Mesenchymal stem cell (in vitro differentiated cells and primary cell): ENCODE measurements at regions not wholly inside any gene's neighbourhood (a gene's known extent, or its start where the extent isn't known, plus 50 kb on each side); places are given as distances from the start of the nearest gene placed in this dataset.

Source experiments
- DNase-seq: peaks from one replicate; pipeline ENCODE4 v3.0.0-alpha.2; 2013
- H2AFZ ChIP-seq: one replicate; pipeline ENCODE4 v1.6.1; 2013; ENCODE audit warnings: low read depth, mild to moderate bottlenecking, control low read depth, inconsistent platforms, low read length, moderate library complexity
- H2AK5ac ChIP-seq: 2 replicates; pipeline ENCODE4 v1.6.1; 2013; ENCODE audit warnings: low read length, moderate library complexity, mild to moderate bottlenecking, inconsistent platforms; ENCODE audit not compliant: severe bottlenecking
- H2BK120ac ChIP-seq: one replicate; pipeline ENCODE4 v1.6.1; 2013; ENCODE audit warnings: low read depth, mild to moderate bottlenecking, inconsistent platforms, low read length, moderate library complexity
- H2BK12ac ChIP-seq, 2 experiments: one replicate each; pipeline ENCODE4 v1.6.1; 2013; ENCODE audit warnings: inconsistent platforms in 2 of 2, low read length in 2 of 2, mild to moderate bottlenecking in 2 of 2, moderate library complexity in 2 of 2, control low read depth in 1 of 2
- H2BK15ac ChIP-seq: one replicate; pipeline ENCODE4 v1.6.1; 2013; ENCODE audit warnings: mild to moderate bottlenecking, low read depth, inconsistent platforms; ENCODE audit not compliant: poor library complexity, severe bottlenecking
- H2BK5ac ChIP-seq: 2 replicates; pipeline ENCODE4 v1.6.1; 2013; ENCODE audit warnings: low read depth, mild to moderate bottlenecking, low read length, control low read depth, inconsistent platforms; ENCODE audit not compliant: poor library complexity, severe bottlenecking
- H3K14ac ChIP-seq, 2 experiments: one replicate each; pipeline ENCODE4 v1.6.1; 2013; ENCODE audit warnings: inconsistent platforms in 2 of 2, low read length in 2 of 2, control low read depth in 1 of 2, mild to moderate bottlenecking in 1 of 2, moderate library complexity in 1 of 2
- H3K18ac ChIP-seq, 2 experiments: one replicate each; pipeline ENCODE4 v1.6.1; 2013; ENCODE audit warnings: inconsistent platforms in 2 of 2, low read length in 2 of 2, control low read depth in 1 of 2, low read depth in 1 of 2, mild to moderate bottlenecking in 1 of 2
- H3K23ac ChIP-seq, 2 experiments: one replicate each; pipeline ENCODE4 v1.6.1; 2013; ENCODE audit warnings: inconsistent platforms in 2 of 2, low read length in 2 of 2, mild to moderate bottlenecking in 2 of 2, moderate library complexity in 2 of 2, control low read depth in 1 of 2
- H3K27ac ChIP-seq: 2 replicates; pipeline ENCODE4 v1.5.1; 2013; ENCODE audit warnings: mild to moderate bottlenecking, moderate library complexity, low read length, control low read depth, inconsistent platforms; ENCODE audit not compliant: poor library complexity, severe bottlenecking
- H3K27me3 ChIP-seq, 2 experiments: 2 replicates each; pipeline versions ENCODE4 v1.6.1 to v1.7.0; 2013; ENCODE audit warnings: low read length in 2 of 2, mild to moderate bottlenecking in 2 of 2, moderate library complexity in 2 of 2, control low read depth in 1 of 2, inconsistent platforms in 1 of 2; ENCODE audit not compliant: control insufficient read depth in 1 of 2, insufficient read depth in 1 of 2
- H3K36me3 ChIP-seq, 2 experiments: 2 replicates each; pipeline versions ENCODE4 v1.6.1 to v1.7.0; 2013; ENCODE audit warnings: low read length in 2 of 2, control low read depth in 1 of 2, inconsistent platforms in 1 of 2, low read depth in 1 of 2, mild to moderate bottlenecking in 1 of 2; ENCODE audit not compliant: insufficient read depth in 2 of 2, control insufficient read depth in 1 of 2
- H3K4ac ChIP-seq, 2 experiments: one replicate each; pipeline ENCODE4 v1.6.1; 2013; ENCODE audit warnings: inconsistent platforms in 2 of 2, low read length in 2 of 2, mild to moderate bottlenecking in 2 of 2, moderate library complexity in 2 of 2, control low read depth in 1 of 2, low read depth in 1 of 2
- H3K4me1 ChIP-seq: 2 replicates; pipeline ENCODE4 v1.6.1; 2013; ENCODE audit warnings: low read depth, low read length, control low read depth; ENCODE audit not compliant: control insufficient read depth, insufficient read depth
- H3K4me2 ChIP-seq: 2 replicates; pipeline ENCODE4 v1.6.1; 2013; ENCODE audit warnings: low read length, mild to moderate bottlenecking, inconsistent platforms; ENCODE audit not compliant: poor library complexity, severe bottlenecking
- H3K4me3 ChIP-seq, 2 experiments: 2 replicates each; pipeline versions ENCODE4 v1.5.1 to v1.7.0; 2013; ENCODE audit warnings: low read length in 2 of 2, mild to moderate bottlenecking in 2 of 2, control low read depth in 1 of 2, low read depth in 1 of 2; ENCODE audit not compliant: insufficient read depth in 1 of 2
- H3K79me1 ChIP-seq: replicated peaks from 2 replicates; pipeline ENCODE4 v1.6.1; 2013; ENCODE audit warnings: mild to moderate bottlenecking, control low read depth, low read length, inconsistent platforms; ENCODE audit not compliant: poor library complexity, severe bottlenecking
- H3K9ac ChIP-seq: 2 replicates; pipeline ENCODE4 v1.7.0; 2013; ENCODE audit warnings: mild to moderate bottlenecking, low read length, moderate library complexity
- H3K9me3 ChIP-seq: 2 replicates; pipeline ENCODE4 v1.7.0; 2013; ENCODE audit warnings: mild to moderate bottlenecking, low read length; ENCODE audit not compliant: control insufficient read depth
- H4K8ac ChIP-seq: one replicate; pipeline ENCODE4 v1.6.1; 2013; ENCODE audit warnings: inconsistent platforms, mild to moderate bottlenecking, low read length, moderate library complexity
- H4K91ac ChIP-seq: one replicate; pipeline ENCODE4 v1.6.1; 2013; ENCODE audit warnings: mild to moderate bottlenecking, low read length, inconsistent platforms
- WGBS: methylation state at CpG from one replicate; pipeline ENCODE4 v1.1.7; 2013; ENCODE audit warnings: mixed read lengths; 5-methylcytosine and 5-hydroxymethylcytosine counted together

DNA sequence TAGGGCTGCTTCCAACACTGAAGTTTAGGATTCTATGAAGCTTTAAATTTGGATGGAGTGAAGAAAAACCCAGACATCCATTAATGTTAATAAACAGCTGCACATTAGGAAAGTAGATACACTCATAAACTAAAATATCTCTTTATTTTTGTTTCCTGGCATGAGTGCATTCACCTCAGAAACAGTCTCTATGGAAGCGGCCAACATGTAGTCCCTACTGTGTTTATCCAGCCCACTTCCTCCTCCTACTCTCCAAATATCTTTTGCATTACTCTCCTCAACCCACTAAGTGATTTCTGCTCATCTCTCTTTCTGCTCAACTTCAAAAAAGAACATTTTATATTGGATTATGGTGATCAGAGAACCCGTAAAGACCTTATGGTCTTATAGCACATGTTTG is 180.3 kb upstream of the MXRA5 start:
- Histone ChIP-seq H3K23ac (no peak overlapping the region), H3K27me3 (no peaks in the 10 kb centered on the region), H2AK5ac (no peak overlapping the region), H3K36me3 (no peaks in the 10 kb centered on the region), H3K4me3 (no peak overlapping the region), H2AFZ (no peak overlapping the region), H2BK15ac (no peak overlapping the region), H3K4me1 (no peaks in the 10 kb centered on the region), H3K4me2 (no peak overlapping the region), H3K9ac (peak overlapping the region; percentile 79), H3K27ac (no peak overlapping the region), H3K14ac (no peak overlapping the region), H3K9me3 (no peaks in the 10 kb centered on the region), H2BK12ac (no peak overlapping the region), H2BK120ac (no peak overlapping the region), H3K4ac (no peak overlapping the region), H3K79me1 (no peaks in the 10 kb centered on the region), H2BK5ac (no peak overlapping the region), H3K18ac (no peak overlapping the region), H4K8ac (no peak overlapping the region), H4K91ac (no peak overlapping the region)
- no peak for DNase-seq
- WGBS, result 86% methylated on average over 1 of the region's 2 CpGs

DNA sequence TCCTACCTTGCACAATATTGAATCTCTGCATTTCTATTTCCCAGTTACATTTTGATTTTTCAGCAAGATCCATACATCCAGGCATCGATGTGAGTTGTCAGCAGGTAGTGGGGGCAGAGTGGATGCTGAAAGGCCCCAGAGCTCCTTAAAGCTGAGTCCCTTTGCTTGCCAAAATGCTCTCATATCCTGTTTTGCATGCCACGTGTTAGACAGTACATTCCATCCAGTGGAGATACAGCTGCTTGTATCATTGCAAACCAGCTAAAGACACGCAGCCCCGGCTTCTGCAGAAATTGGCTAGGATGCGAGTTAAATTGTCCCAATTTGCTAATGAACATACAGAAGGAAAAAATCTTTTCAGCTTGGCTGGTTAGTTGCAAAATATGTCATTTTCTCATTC is 179.6 kb upstream of the MXRA5 start:
- H2BK120ac ChIP-seq, result no peak overlapping the region
- H3K4me1 ChIP-seq, result no peaks in the 10 kb centered on the region
- no peaks in the 10 kb centered on the region for H3K9me3 ChIP-seq
- no peak overlapping the region for H4K91ac ChIP-seq
- H2AK5ac ChIP-seq, result no peak overlapping the region
- no peak overlapping the region for H2BK12ac ChIP-seq
- no peak overlapping the region for H3K4me3 ChIP-seq
- no peak overlapping the region for H2BK15ac ChIP-seq
- no peak overlapping the region for H3K23ac ChIP-seq
- no peak overlapping the region for H3K27ac ChIP-seq
- 75% methylated on average over 3 of the region's 5 CpGs for WGBS
- no peak overlapping the region for H3K14ac ChIP-seq
- no peak overlapping the region for H3K4me2 ChIP-seq
- H2AFZ ChIP-seq, result no peak overlapping the region
- peak overlapping the region; percentile 79 for H3K9ac ChIP-seq
- no peak for DNase-seq
- H3K79me1 ChIP-seq, result no peaks in the 10 kb centered on the region
- H3K27me3 ChIP-seq, result no peaks in the 10 kb centered on the region
- H2BK5ac ChIP-seq, result no peak overlapping the region
- no peaks in the 10 kb centered on the region for H3K36me3 ChIP-seq
- no peak overlapping the region for H3K4ac ChIP-seq
- no peak overlapping the region for H3K18ac ChIP-seq
- no peak overlapping the region for H4K8ac ChIP-seq

DNA sequence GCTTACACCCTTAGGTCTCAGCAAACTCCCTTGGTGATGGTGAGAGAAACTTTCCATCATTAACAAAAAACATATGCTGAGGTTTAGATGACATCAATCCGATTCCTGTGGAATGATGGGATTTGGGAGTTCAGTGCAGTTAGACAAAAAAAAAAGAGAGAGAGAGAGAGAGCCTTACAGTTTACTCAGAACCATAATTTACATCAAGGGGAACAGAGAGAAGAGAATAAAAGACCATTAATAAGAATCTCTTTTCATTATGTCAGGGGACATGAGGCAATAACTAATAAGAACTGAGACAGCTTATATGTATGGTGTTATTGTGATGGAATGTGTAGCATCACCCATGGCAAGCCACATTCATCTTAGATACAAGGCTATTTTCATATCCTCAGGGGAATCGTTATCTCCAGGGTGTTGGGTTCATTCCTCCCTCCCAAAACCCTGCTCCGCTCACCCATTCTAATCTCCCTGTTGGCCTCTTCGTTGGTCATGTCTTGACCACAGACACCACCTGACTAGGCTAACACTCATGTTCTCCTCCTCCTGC is 175.7 kb upstream of the MXRA5 start:
- Histone ChIP-seq H3K18ac (no peak overlapping the region), H2AFZ (no peak overlapping the region), H3K27me3 (no peaks in the 10 kb centered on the region), H4K91ac (no peak overlapping the region), H3K4me1 (peaks cover 1% of the 10 kb centered on the region), H2BK120ac (no peak overlapping the region), H3K14ac (no peak overlapping the region), H3K9me3 (no peaks in the 10 kb centered on the region), H3K27ac (no peak overlapping the region), H3K9ac (peak overlapping the region; percentile 80), H2BK12ac (no peak overlapping the region), H3K36me3 (no peaks in the 10 kb centered on the region), H3K23ac (no peak overlapping the region), H3K4me2 (no peak overlapping the region), H4K8ac (no peak overlapping the region), H3K4ac (no peak overlapping the region), H3K79me1 (no peaks in the 10 kb centered on the region), H2BK15ac (no peak overlapping the region), H3K4me3 (no peak overlapping the region), H2BK5ac (no peak overlapping the region), H2AK5ac (no peak overlapping the region)
- 83% methylated on average over 3 of the region's 4 CpGs for WGBS
- peak; percentile 20 for DNase-seq

DNA sequence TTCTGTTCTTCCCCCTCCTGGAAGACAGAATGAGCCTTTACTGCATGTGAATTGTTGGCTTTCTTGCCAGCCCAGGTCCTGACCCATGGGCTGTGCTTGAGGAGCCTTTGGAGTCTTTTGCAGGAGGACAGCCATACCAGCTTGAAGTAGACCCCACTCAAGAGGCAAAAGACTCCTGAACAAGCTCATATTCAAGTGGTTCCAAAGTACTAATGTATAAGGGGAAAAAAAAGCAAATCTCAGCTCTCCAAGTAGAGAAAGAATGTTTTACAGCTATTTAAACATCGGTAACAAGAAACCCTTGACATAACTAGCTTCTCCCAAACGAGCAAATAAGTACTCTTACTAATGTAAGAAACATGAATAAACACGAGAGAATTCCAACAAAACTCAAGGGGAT is 174.9 kb upstream of the MXRA5 start:
- Histone ChIP-seq H3K27ac (no peak overlapping the region), H3K4me2 (no peak overlapping the region), H3K23ac (no peak overlapping the region), H3K36me3 (no peaks in the 10 kb centered on the region), H2BK120ac (no peak overlapping the region), H3K9ac (peak overlapping the region; percentile 80), H2BK5ac (no peak overlapping the region), H3K4me1 (peaks cover 1% of the 10 kb centered on the region), H2BK15ac (no peak overlapping the region), H4K91ac (no peak overlapping the region), H2AK5ac (no peak overlapping the region), H3K79me1 (no peaks in the 10 kb centered on the region), H3K9me3 (no peaks in the 10 kb centered on the region), H3K14ac (no peak overlapping the region), H3K27me3 (no peaks in the 10 kb centered on the region), H2AFZ (no peak overlapping the region), H4K8ac (no peak overlapping the region), H3K4me3 (peak overlapping the region in 1 of 2 experiments; percentile 12), H3K4ac (no peak overlapping the region), H2BK12ac (no peak overlapping the region), H3K18ac (no peak overlapping the region)
- WGBS, result 63% methylated on average over 3 of the region's 3 CpGs
- no peak for DNase-seq
